H9 (cell line): ENCODE measurements at regions not wholly inside any gene's neighbourhood (a gene's known extent, or its start where the extent isn't known, plus 50 kb on each side); places are given as distances from the start of the nearest gene placed in this dataset.

Experiments used
- DNase-seq: peaks from one replicate; pipeline ENCODE4 v3.0.0-alpha.2; 2017
- H2AFZ ChIP-seq: one replicate; pipeline ENCODE4 v1.6.1; 2013; ENCODE audit warnings: mild to moderate bottlenecking, low read length, control low read depth, moderate library complexity
- H2AK5ac ChIP-seq: 2 replicates; pipeline ENCODE4 v1.6.1; 2013; ENCODE audit warnings: low read length, control low read depth, mixed read lengths; ENCODE audit not compliant: insufficient read length
- H2BK120ac ChIP-seq: one replicate; pipeline ENCODE4 v1.6.1; 2013; ENCODE audit warnings: low read depth, mild to moderate bottlenecking, low read length, control low read depth, inconsistent platforms; ENCODE audit not compliant: poor library complexity, severe bottlenecking
- H2BK12ac ChIP-seq: 2 replicates; pipeline ENCODE4 v1.6.1; 2013; ENCODE audit warnings: low read length, control low read depth, mixed read lengths, low read depth; ENCODE audit not compliant: insufficient read length
- H2BK15ac ChIP-seq: 2 replicates; pipeline ENCODE4 v1.6.1; 2013; ENCODE audit warnings: low read depth, low read length, control low read depth
- H2BK20ac ChIP-seq: one replicate; pipeline ENCODE4 v1.6.1; 2013; ENCODE audit warnings: low read depth, mild to moderate bottlenecking, low read length, control low read depth, inconsistent platforms; ENCODE audit not compliant: poor library complexity, severe bottlenecking
- H2BK5ac ChIP-seq: 2 replicates; pipeline ENCODE4 v1.6.1; 2013; ENCODE audit warnings: low read length, control low read depth, mixed read lengths; ENCODE audit not compliant: insufficient read length
- H3K14ac ChIP-seq: 2 replicates; pipeline ENCODE4 v1.6.1; 2013; ENCODE audit warnings: low read length, control low read depth; ENCODE audit not compliant: insufficient read depth
- H3K18ac ChIP-seq: 2 replicates; pipeline ENCODE4 v1.6.1; 2013; ENCODE audit warnings: low read depth, mild to moderate bottlenecking, mixed read lengths, low read length, control low read depth; ENCODE audit not compliant: insufficient read length
- H3K23ac ChIP-seq: 2 replicates; pipeline ENCODE4 v1.6.1; 2013; ENCODE audit warnings: low read length, control low read depth, mixed read lengths, low read depth; ENCODE audit not compliant: insufficient read length
- H3K23me2 ChIP-seq: 2 replicates; pipeline ENCODE4 v1.6.1; 2013; ENCODE audit warnings: low read depth, mild to moderate bottlenecking, mixed read lengths, low read length, control low read depth; ENCODE audit not compliant: insufficient read length, poor library complexity, severe bottlenecking
- H3K27ac ChIP-seq: 2 replicates; pipeline ENCODE4 v1.5.1; 2013; ENCODE audit warnings: low read length, control low read depth, mixed read lengths, low read depth; ENCODE audit not compliant: insufficient read length
- H3K27me3 ChIP-seq: 2 replicates; pipeline ENCODE4 v1.6.1; 2013; ENCODE audit warnings: low read length, control low read depth, inconsistent platforms; ENCODE audit not compliant: insufficient read depth
- H3K4ac ChIP-seq: 2 replicates; pipeline ENCODE4 v1.6.1; 2013; ENCODE audit warnings: low read depth, mild to moderate bottlenecking, control low read depth, inconsistent platforms, low read length, moderate library complexity
- H3K4me1 ChIP-seq: 2 replicates; pipeline ENCODE4 v1.6.1; 2013; ENCODE audit warnings: low read length, control low read depth, inconsistent platforms; ENCODE audit not compliant: insufficient read depth
- H3K4me2 ChIP-seq: 2 replicates; pipeline ENCODE4 v1.6.1; 2013; ENCODE audit warnings: low read length, control low read depth, mixed read lengths; ENCODE audit not compliant: insufficient read length, insufficient read depth
- H3K56ac ChIP-seq: 2 replicates; pipeline ENCODE4 v1.6.1; 2013; ENCODE audit warnings: low read depth, mild to moderate bottlenecking, mixed read lengths, low read length, control low read depth; ENCODE audit not compliant: insufficient read length
- H3K79me1 ChIP-seq: 2 replicates; pipeline ENCODE4 v1.6.1; 2013; ENCODE audit warnings: low read depth, mild to moderate bottlenecking, moderate library complexity, low read length, control low read depth, inconsistent platforms; ENCODE audit not compliant: insufficient read depth, poor library complexity, severe bottlenecking
- H3K79me2 ChIP-seq: 2 replicates; pipeline ENCODE4 v1.6.1; 2013; ENCODE audit warnings: low read length, control low read depth, inconsistent platforms; ENCODE audit not compliant: insufficient read depth
- H3K9ac ChIP-seq: 2 replicates; pipeline ENCODE4 v1.6.1; 2013; ENCODE audit warnings: low read length, control low read depth, mixed read lengths; ENCODE audit not compliant: insufficient read length; ENCODE audit errors: extremely low read depth
- H3K9me3 ChIP-seq: one replicate; pipeline ENCODE4 v1.6.1; 2013; ENCODE audit warnings: low read depth, low read length, inconsistent platforms; ENCODE audit not compliant: control insufficient read depth
- H3T11ph ChIP-seq: one replicate; pipeline ENCODE4 v1.6.1; 2013; ENCODE audit warnings: mild to moderate bottlenecking, low read length, control low read depth, inconsistent platforms
- H4K20me1 ChIP-seq: one replicate; pipeline ENCODE4 v1.6.1; 2013; ENCODE audit not compliant: control insufficient read depth, insufficient read length, insufficient read depth
- H4K5ac ChIP-seq: 2 replicates; pipeline ENCODE4 v1.6.1; 2013; ENCODE audit warnings: low read depth, mild to moderate bottlenecking, mixed read lengths, low read length, control low read depth; ENCODE audit not compliant: insufficient read length
- H4K8ac ChIP-seq: replicated peaks from 2 replicates; pipeline ENCODE4 v1.6.1; 2013; ENCODE audit warnings: low read length, control low read depth, mixed read lengths, low read depth; ENCODE audit not compliant: insufficient read length
- H4K91ac ChIP-seq: 2 replicates; pipeline ENCODE4 v1.6.1; 2013; ENCODE audit warnings: low read depth, mild to moderate bottlenecking, moderate library complexity, mixed read lengths, low read length, control low read depth; ENCODE audit not compliant: insufficient read length
- H3K27ac Mint-ChIP-seq, 3 experiments: 2 replicates in 2 of 3; 3 replicates in 1 of 3; pipeline ENCODE4 v1.8.0; 2020 to 2021; ENCODE audit warnings: mixed read lengths in 3 of 3, mild to moderate bottlenecking in 1 of 3, moderate library complexity in 1 of 3
- H3K27me3 Mint-ChIP-seq: 2 replicates; pipeline ENCODE4 v1.8.0; 2021; ENCODE audit warnings: low read depth, mild to moderate bottlenecking, moderate library complexity, mixed read lengths
- H3K36me3 Mint-ChIP-seq, 3 experiments: 2 replicates in 2 of 3; 3 replicates in 1 of 3; pipeline ENCODE4 v1.8.0; 2020 to 2021; ENCODE audit warnings: low read depth in 3 of 3, mixed read lengths in 3 of 3; ENCODE audit not compliant: insufficient read depth in 1 of 3
- H3K4me1 Mint-ChIP-seq, 2 experiments: 2 replicates each; pipeline ENCODE4 v1.8.0; 2020; ENCODE audit warnings: mixed read lengths in 2 of 2
- H3K4me3 Mint-ChIP-seq, 2 experiments: 2 replicates in 1 of 2; 3 replicates in 1 of 2; pipeline ENCODE4 v1.8.0; 2020 to 2021; ENCODE audit warnings: mild to moderate bottlenecking in 2 of 2, mixed read lengths in 2 of 2, moderate library complexity in 1 of 2
- H3K9me3 Mint-ChIP-seq, 2 experiments: 2 replicates in 1 of 2; 3 replicates in 1 of 2; pipeline ENCODE4 v1.8.0; 2020; ENCODE audit warnings: mild to moderate bottlenecking in 2 of 2, mixed read lengths in 2 of 2, moderate library complexity in 1 of 2
- CTCF ChIP-seq: fragments of 200-600 bp; sonication (generic); conservative IDR thresholded peaks from 3 replicates; pipeline ENCODE4 v1.8.0; 2021; ENCODE audit warnings: antibody characterized with exemption, mild to moderate bottlenecking
- WGBS: extraction: QIAGEN DNeasy Blood & Tissue Kit; methylation state at CpG from one replicate; pipeline ENCODE4 v1.1.7; 2013; ENCODE audit warnings: missing lambda C conversion rate, low lambda C conversion rate, mixed read lengths; ENCODE audit not compliant: insufficient read length; ENCODE audit errors: extremely low coverage; 5-methylcytosine and 5-hydroxymethylcytosine counted together

GRCh38 chr12:76183459-76184186 lies 99.1 kb upstream of the NAP1L1 start:
- Histone ChIP-seq H3K79me2 (peaks cover 1% of the 10 kb centered on the region; the same call in 1 of the 2 replicates), H3K4ac (no peak overlapping the region), H4K91ac (no peak overlapping the region), H4K8ac (no peak overlapping the region), H2AFZ (no peak overlapping the region), H4K5ac (no peak overlapping the region), H2BK15ac (no peak overlapping the region), H3K27ac (no peak overlapping the region), H4K20me1 (no peaks in the 10 kb centered on the region), H3K9ac (no peak overlapping the region), H3K4me1 (no peaks in the 10 kb centered on the region), H2BK5ac (no peak overlapping the region), H3K23ac (no peak overlapping the region), H3K27me3 (no peaks in the 10 kb centered on the region), H3K56ac (no peak overlapping the region), H3K9me3 (no peaks in the 10 kb centered on the region), H2AK5ac (no peak overlapping the region), H2BK120ac (no peak overlapping the region), H3K14ac (no peak overlapping the region), H2BK12ac (no peak overlapping the region), H3T11ph (no peak overlapping the region), H3K23me2 (no peaks in the 10 kb centered on the region), H3K18ac (no peak overlapping the region), H2BK20ac (no peak overlapping the region), H3K79me1 (no peaks in the 10 kb centered on the region), H3K4me2 (no peak overlapping the region)
- Mint-ChIP-seq H3K36me3 (no peaks in the 10 kb centered on the region), H3K27me3 (peaks cover 1% of the 10 kb centered on the region; the same call in 1 of the 2 replicates), H3K4me1 (peaks cover 9 to 13% of the 10 kb centered on the region in 2 experiments), H3K27ac (no peak overlapping the region), H3K9me3 (no peaks in the 10 kb centered on the region; a peak in 1 of 5 replicates), H3K4me3 (no peak overlapping the region)
- WGBS, result no CpG with 5 or more reads among the region's 4 CpGs
- DNase-seq, result no peak
- no peak for TF ChIP-seq CTCF
